K562 (cell line): ENCODE measurements at regions not wholly inside any gene's neighbourhood (a gene's known extent, or its start where the extent isn't known, plus 50 kb on each side); places are given as distances from the start of the nearest gene placed in this dataset.

ENCODE experiments used
- ATAC-seq: fragments of 200-7000 bp; cut with Tn5 transposase; 3 replicates; pipeline ENCODE4 v1.9.1; 2020; ENCODE audit warnings: moderate library complexity
- BruUV-seq: library from RNA; stranded (reverse); fragments of 400-500 nt; replicated peaks from 2 replicates; lab custom pipeline; 2021; lab: Mats Ljungman, UMichigan
- CTCF ChIA-PET: fragments of 300-600 bp; formaldehyde crosslinking; extraction: SDS; loops from one replicate; lab custom pipeline; 2021; ENCODE audit warnings: low intra/inter-chr PET ratio; lab: Yijun Ruan, JAX
- POLR2A ChIA-PET: fragments of 300-600, 350-650 bp; sonication (Branson Sonifier 250); formaldehyde crosslinking; extraction: SDS; loops from one replicate; lab custom pipeline; 2021; ENCODE audit warnings: antibody characterized with exemption, inconsistent platforms; lab: Yijun Ruan, JAX
- DNase-seq, 4 experiments: peaks; one replicate each; pipeline versions ENCODE4 v3.0.0 to v3.0.0-alpha.2; 2011 to 2018; ENCODE audit warnings: low spot score in 3 of 4, mixed read lengths in 3 of 4; ENCODE audit errors: extremely low read depth in 1 of 4
- FAIRE-seq: peaks from 2 replicates; lab custom pipeline; 2011; peaks lifted over from hg19 to GRCh38; lab: Jason Lieb, UNC
- H2AFZ ChIP-seq: 2 replicates; pipeline ENCODE4 v1.6.0; 2011; ENCODE audit warnings: low read depth, low read length, control low read depth, inconsistent platforms
- H3K27ac ChIP-seq: fragments of 200-600 bp; 3 replicates; pipeline ENCODE4 v1.8.0; 2011; ENCODE audit warnings: low read depth, mild to moderate bottlenecking, control low read depth, inconsistent platforms, low read length, moderate library complexity, mixed read lengths; ENCODE audit errors: extremely low read depth
- H3K27me3 ChIP-seq, 2 experiments: fragments of 300-600 bp in 1 of 2; 2 replicates in 1 of 2; 3 replicates in 1 of 2; pipeline versions ENCODE4 v1.6.0 to v1.8.0; 2011; ENCODE audit warnings: inconsistent platforms in 2 of 2, low read length in 2 of 2, mild to moderate bottlenecking in 1 of 2, mixed read lengths in 1 of 2, moderate library complexity in 1 of 2; ENCODE audit not compliant: control insufficient read depth in 2 of 2, insufficient read depth in 2 of 2
- H3K36me3 ChIP-seq: fragments of 300-600 bp; 3 replicates; pipeline ENCODE4 v1.8.0; 2011; ENCODE audit warnings: mild to moderate bottlenecking, low read length, inconsistent platforms; ENCODE audit not compliant: control insufficient read depth, insufficient read depth
- H3K4me1 ChIP-seq, 2 experiments: fragments of 200-600 bp in 1 of 2; replicated peaks in 1 of 2; 2 replicates in 1 of 2; 3 replicates in 1 of 2; pipeline versions ENCODE4 v1.5.1 to v1.8.0; 2011; ENCODE audit warnings: inconsistent platforms in 2 of 2, low read length in 2 of 2, mild to moderate bottlenecking in 1 of 2, mixed read lengths in 1 of 2, moderate library complexity in 1 of 2; ENCODE audit not compliant: control insufficient read depth in 2 of 2, insufficient read depth in 2 of 2
- H3K4me2 ChIP-seq: 2 replicates; pipeline ENCODE4 v1.6.1; 2011; ENCODE audit warnings: low read length, control low read depth, inconsistent platforms, mixed read lengths; ENCODE audit not compliant: insufficient read depth
- H3K4me3 ChIP-seq: fragments of 200-600 bp; sonication (generic), shearing (Covaris generic); 2 replicates; pipeline ENCODE4 v1.5.1; 2016; ENCODE audit warnings: control low read depth, inconsistent platforms
- H3K79me2 ChIP-seq: fragments of 200-600 bp; 3 replicates; pipeline ENCODE4 v1.8.0; 2011; ENCODE audit warnings: low read length, inconsistent platforms; ENCODE audit not compliant: control insufficient read depth, insufficient read depth
- H3K9ac ChIP-seq, 2 experiments: 2 replicates each; pipeline versions ENCODE4 v1.6.0 to v1.6.1; 2011; ENCODE audit warnings: low read depth in 2 of 2, low read length in 2 of 2, control low read depth in 1 of 2, inconsistent platforms in 1 of 2, mild to moderate bottlenecking in 1 of 2, mixed read lengths in 1 of 2; ENCODE audit not compliant: insufficient read depth in 1 of 2
- H3K9me1 ChIP-seq: one replicate; pipeline ENCODE4 v1.6.0; 2011; ENCODE audit warnings: inconsistent platforms, mild to moderate bottlenecking, low read length, moderate library complexity; ENCODE audit not compliant: control insufficient read depth, insufficient read depth
- H3K9me3 ChIP-seq: replicated peaks from 2 replicates; pipeline ENCODE4 v1.5.1; 2011; ENCODE audit warnings: low read depth, low read length, inconsistent platforms; ENCODE audit not compliant: control insufficient read depth, insufficient read depth
- H4K20me1 ChIP-seq: replicated peaks from 2 replicates; pipeline ENCODE4 v1.6.1; 2011; ENCODE audit warnings: low read length, inconsistent platforms, mixed read lengths; ENCODE audit not compliant: control insufficient read depth, insufficient read depth
- BRF1 ChIP-seq: IDR thresholded peaks from 3 replicates; pipeline ENCODE4 v1.6.1; 2011; ENCODE audit warnings: borderline replicate concordance, mild to moderate bottlenecking; ENCODE audit not compliant: insufficient read length; ENCODE audit errors: extremely low read depth
- COPS2 ChIP-seq: fragments of 450-650 bp; conservative IDR thresholded peaks from 2 replicates; pipeline ENCODE4 v1.6.1; 2016; ENCODE audit warnings: mild to moderate bottlenecking, moderate library complexity
- EP300 ChIP-seq: IDR thresholded peaks from 2 replicates; pipeline ENCODE4 v1.6.1; 2012; ENCODE audit warnings: low read length, improper control_type of control experiment
- ESRRA ChIP-seq: fragments of 450-650 bp; IDR thresholded peaks from 2 replicates; pipeline ENCODE4 v1.6.1; 2014; ENCODE audit warnings: low read depth, mild to moderate bottlenecking, moderate library complexity, borderline replicate concordance
- FIP1L1 ChIP-seq: fragments of 200-400 bp; formaldehyde crosslinking; IDR thresholded peaks from 2 replicates; pipeline ENCODE4 v1.6.1; 2018; ENCODE audit warnings: mild to moderate bottlenecking, low read depth, low read length; ENCODE audit not compliant: poor library complexity, severe bottlenecking
- FOXK2 ChIP-seq, 2 experiments: fragments of 450-650 bp; IDR thresholded peaks in 1 of 2; conservative IDR thresholded peaks in 1 of 2; 2 replicates each; pipeline ENCODE4 v1.6.1; 2016; ENCODE audit warnings: low read depth in 2 of 2, mild to moderate bottlenecking in 1 of 2
- GATA2 ChIP-seq: sonication (generic); formaldehyde crosslinking; IDR thresholded peaks from 2 replicates; pipeline ENCODE4 v1.4.0; 2020; ENCODE audit warnings: mild to moderate bottlenecking, missing genetic modification reagents
- GATAD2B ChIP-seq: fragments of 450-650 bp; IDR thresholded peaks from 2 replicates; pipeline ENCODE4 v1.6.1; 2017; ENCODE audit warnings: mild to moderate bottlenecking, borderline replicate concordance
- GMEB1 ChIP-seq: fragments of 250-450 bp; sonication (Bioruptor Pico); IDR thresholded peaks from 2 replicates; pipeline ENCODE4 v1.4.0; 2020; ENCODE audit warnings: mild to moderate bottlenecking
- GTF2F1 ChIP-seq: IDR thresholded peaks from 2 replicates; pipeline ENCODE4 v1.6.1; 2011; ENCODE audit warnings: low read depth, low read length, improper control_type of control experiment
- HNRNPLL ChIP-seq: fragments of 200-400 bp; formaldehyde crosslinking; IDR thresholded peaks from 2 replicates; pipeline ENCODE4 v1.6.1; 2017; ENCODE audit warnings: low read length, low read depth, mild to moderate bottlenecking; ENCODE audit not compliant: poor library complexity, severe bottlenecking
- HOXB6 ChIP-seq: fragments of 250-450 bp; sonication (Bioruptor Pico); IDR thresholded peaks from 2 replicates; pipeline ENCODE4 v1.5.1; 2022; ENCODE audit warnings: mild to moderate bottlenecking, borderline replicate concordance
- JUND ChIP-seq, 2 experiments: IDR thresholded peaks; 2 replicates in 1 of 2; 3 replicates in 1 of 2; pipeline ENCODE4 v1.6.1; 2011; ENCODE audit warnings: borderline replicate concordance in 2 of 2, low read depth in 2 of 2, low read length in 2 of 2, improper control_type of control experiment in 1 of 2, missing biosample characterization in 1 of 2, missing genetic modification characterization in 1 of 2, missing genetic modification reagents in 1 of 2
- MCM3 ChIP-seq: fragments of 450-650 bp; IDR thresholded peaks from 2 replicates; pipeline ENCODE4 v1.6.1; 2016
- MXI1 ChIP-seq: IDR thresholded peaks from 2 replicates; pipeline ENCODE4 v1.6.1; 2011; ENCODE audit warnings: low read depth, mild to moderate bottlenecking, improper control_type of control experiment, low read length
- NFE2 ChIP-seq: IDR thresholded peaks from 2 replicates; pipeline ENCODE4 v1.6.1; 2014; ENCODE audit warnings: antibody characterized with exemption, low read depth
- NFIX ChIP-seq: fragments of 250-450 bp; sonication (Bioruptor Pico); IDR thresholded peaks from 2 replicates; pipeline ENCODE4 v1.4.0; 2020; ENCODE audit warnings: low read depth, mild to moderate bottlenecking, moderate library complexity
- RCOR1 ChIP-seq, 2 experiments: IDR thresholded peaks; 2 replicates each; pipeline ENCODE4 v1.6.1; 2012; ENCODE audit warnings: low read depth in 2 of 2, low read length in 2 of 2, borderline replicate concordance in 1 of 2, improper control_type of control experiment in 1 of 2
- SAP30 ChIP-seq: fragments of 200-600 bp; sonication (generic); IDR thresholded peaks from 2 replicates; pipeline ENCODE4 v1.6.1; 2012; ENCODE audit warnings: borderline replicate concordance, low read depth, mild to moderate bottlenecking, moderate library complexity, low read length, control low read depth, inconsistent platforms; ENCODE audit not compliant: insufficient read depth, poor library complexity, severe bottlenecking
- SUPT5H ChIP-seq: fragments of 450-650 bp; IDR thresholded peaks from 2 replicates; pipeline ENCODE4 v1.6.1; 2016
- TCFL5 ChIP-seq: fragments of 250-450 bp; sonication (Bioruptor Pico); conservative IDR thresholded peaks from 2 replicates; pipeline ENCODE4 v1.6.1; 2021; ENCODE audit warnings: mild to moderate bottlenecking, moderate library complexity, matching md5 sums
- ZNF121 ChIP-seq: sonication (generic); formaldehyde crosslinking; conservative IDR thresholded peaks from 2 replicates; pipeline ENCODE4 v1.8.0; 2022; ENCODE audit warnings: missing genetic modification reagents
- ZNF224 ChIP-seq: sonication (generic); formaldehyde crosslinking; IDR thresholded peaks from 2 replicates; pipeline ENCODE4 v1.8.0; 2022; ENCODE audit warnings: mild to moderate bottlenecking, missing genetic modification reagents
- ZNF699 ChIP-seq: fragments of 250-450 bp; sonication (Bioruptor Pico); IDR thresholded peaks from 2 replicates; pipeline ENCODE4 v1.8.0; 2021; ENCODE audit warnings: mild to moderate bottlenecking, moderate library complexity; ENCODE audit not compliant: insufficient replicate concordance
- WGBS: fragments of 100-300 bp; shearing (Covaris generic); methylation state at CpG from one replicate; pipeline ENCODE4 v1.1.6; 2016; ENCODE audit warnings: low coverage, mixed read lengths; ENCODE audit not compliant: insufficient coverage; ENCODE audit errors: missing lambda C conversion rate; 5-methylcytosine and 5-hydroxymethylcytosine counted together
- in situ Hi-C: fragments of 300-500 bp; cut with MboI; formaldehyde crosslinking; loops from 4 replicates; pipeline ENCODE4 v1.15.0; 2018; ENCODE audit warnings: inconsistent platforms, mixed read lengths
- intact Hi-C: fragments of 100-400 bp; cut with micrococcal nuclease; formaldehyde crosslinking; loops from 2 replicates; pipeline ENCODE4 v1.14.2; 2022

- intact Hi-C loops (loop anchor here (5.0 kb wide), 1 partner anchor 115 kb away; no protein-coding TSS in a partner anchor), in situ Hi-C loops (no loop called here)
- ChIA-PET POLR2A (interaction anchor here (0.8 to 1.1 kb wide), 3 partner anchors 12 to 15 kb away, joined by 3 to 5 read pairs (median 4); no protein-coding TSS in a partner anchor), CTCF (no interaction called here)
- Histone ChIP-seq H3K27me3 (no peaks in the 10 kb centered on the region), H3K9me3 (peaks cover 4% of the 10 kb centered on the region; the same call in 1 of the 2 replicates), H3K4me1 (peaks cover 0 to 13% of the 10 kb centered on the region in 2 experiments; a peak in 2 of 5 replicates), H3K9ac (no peak overlapping the region), H3K4me3 (no peak overlapping the region), H4K20me1 (no peaks in the 10 kb centered on the region), H3K79me2 (no peaks in the 10 kb centered on the region), H3K9me1 (no peaks in the 10 kb centered on the region), H3K36me3 (no peaks in the 10 kb centered on the region), H3K4me2 (0 out of 2 replicates have a peak overlapping the region, but pooled peaks have one; percentile 9), H2AFZ (no peak overlapping the region), H3K27ac (peak overlapping the region; percentile 4; the same call in 1 of the 3 replicates)
- 0% methylated on average over 1 of the region's 1 CpG for WGBS
- DNase-seq (peak; percentile 31 to 82 (median 59)), ATAC-seq (peak; percentile 95), FAIRE-seq (no peak)
- no TSS peak for BruUV-seq
- TF ChIP-seq NFIX (CRISPR knock-in tag), result no peak
- TF ChIP-seq SUPT5H, result no peak
- no peak for TF ChIP-seq HOXB6 (CRISPR knock-in tag)
- TF ChIP-seq ZNF699, result no peak
- TF ChIP-seq JUND (IDR thresholded peaks at IDR 0.05; ENCODE audit: borderline replicate concordance, low read depth, low read length), result no peak
- no peak; the same call in 2 of the 3 replicates for TF ChIP-seq JUND (tag; IDR thresholded peaks at IDR 0.05; ENCODE audit: borderline replicate concordance, low read depth, low read length)
- no peak for TF ChIP-seq GATA2 (CRISPR knock-in tag)
- no peak for TF ChIP-seq FOXK2 (conservative IDR thresholded peaks at IDR 0.05 in 1 of 2, IDR thresholded peaks at IDR 0.05 in 1 of 2; ENCODE audit: low read depth in 2 of 2)
- TF ChIP-seq ZNF121, result no peak
- TF ChIP-seq GATAD2B, result peak; percentile 66
- no peak for TF ChIP-seq GTF2F1
- no peak for TF ChIP-seq TCFL5 (CRISPR knock-in tag)
- peak; percentile 79; the same call in 1 of the 2 replicates for TF ChIP-seq EP300
- no peak for TF ChIP-seq FIP1L1
- no peak for TF ChIP-seq COPS2
- no peak for TF ChIP-seq ZNF224 (CRISPR knock-in tag)
- TF ChIP-seq BRF1, result no peak
- peak in 1 of 2 experiments; percentile 63; a peak in 2 of 4 replicates for TF ChIP-seq RCOR1 (IDR thresholded peaks at IDR 0.05; ENCODE audit: borderline replicate concordance in 1 of 2, low read depth in 2 of 2, low read length in 2 of 2)
- TF ChIP-seq GMEB1 (CRISPR knock-in tag), result no peak
- TF ChIP-seq MXI1, result no peak
- TF ChIP-seq NFE2, result no peak
- no peak for TF ChIP-seq MCM3
- no peak for TF ChIP-seq HNRNPLL
- no peak for TF ChIP-seq SAP30
- no peak for TF ChIP-seq ESRRA
Measured at GRCh38 chr6:51166914-51167313, 348.2 kb downstream of the TFAP2B start.
